ENCODE measurements at regions not wholly inside any gene's neighbourhood (a gene's known extent, or its start where the extent isn't known, plus 50 kb on each side); places are given as distances from the start of the nearest gene placed in this dataset.
A peak's percentile ranks its signal among the peaks of the same experiment; 100 is the strongest.

DNA sequence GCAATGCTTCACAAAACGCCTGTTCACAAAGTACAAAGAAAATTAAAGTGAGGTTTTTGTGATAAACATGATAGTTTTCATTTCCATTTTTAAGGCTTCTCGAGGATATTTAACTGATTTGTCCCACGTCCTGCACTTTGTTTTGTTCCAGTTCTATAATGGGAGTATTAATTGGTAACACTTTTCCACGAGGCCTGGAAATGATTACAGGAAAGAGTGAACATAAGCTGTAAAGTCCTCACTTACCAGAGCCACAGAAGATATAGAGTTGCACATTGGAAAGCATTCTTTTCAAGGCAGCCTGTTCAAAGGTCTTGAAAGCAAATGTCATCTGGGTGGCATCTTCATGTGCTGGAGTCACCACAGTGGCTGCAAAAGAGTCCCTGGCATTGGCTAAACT is 1236.6 kb downstream of the BCL11B start:
- TF ChIP-seq, protein P1, sequence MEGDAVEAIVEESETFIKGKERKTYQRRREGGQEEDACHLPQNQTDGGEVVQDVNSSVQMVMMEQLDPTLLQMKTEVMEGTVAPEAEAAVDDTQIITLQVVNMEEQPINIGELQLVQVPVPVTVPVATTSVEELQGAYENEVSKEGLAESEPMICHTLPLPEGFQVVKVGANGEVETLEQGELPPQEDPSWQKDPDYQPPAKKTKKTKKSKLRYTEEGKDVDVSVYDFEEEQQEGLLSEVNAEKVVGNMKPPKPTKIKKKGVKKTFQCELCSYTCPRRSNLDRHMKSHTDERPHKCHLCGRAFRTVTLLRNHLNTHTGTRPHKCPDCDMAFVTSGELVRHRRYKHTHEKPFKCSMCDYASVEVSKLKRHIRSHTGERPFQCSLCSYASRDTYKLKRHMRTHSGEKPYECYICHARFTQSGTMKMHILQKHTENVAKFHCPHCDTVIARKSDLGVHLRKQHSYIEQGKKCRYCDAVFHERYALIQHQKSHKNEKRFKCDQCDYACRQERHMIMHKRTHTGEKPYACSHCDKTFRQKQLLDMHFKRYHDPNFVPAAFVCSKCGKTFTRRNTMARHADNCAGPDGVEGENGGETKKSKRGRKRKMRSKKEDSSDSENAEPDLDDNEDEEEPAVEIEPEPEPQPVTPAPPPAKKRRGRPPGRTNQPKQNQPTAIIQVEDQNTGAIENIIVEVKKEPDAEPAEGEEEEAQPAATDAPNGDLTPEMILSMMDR (IDR thresholded peaks at IDR 0.05): no peak
- no peak for ATAC-seq (ENCODE audit: low FRiP score)
- DNase-seq (ENCODE audit: low spot score): no peak

DNA sequence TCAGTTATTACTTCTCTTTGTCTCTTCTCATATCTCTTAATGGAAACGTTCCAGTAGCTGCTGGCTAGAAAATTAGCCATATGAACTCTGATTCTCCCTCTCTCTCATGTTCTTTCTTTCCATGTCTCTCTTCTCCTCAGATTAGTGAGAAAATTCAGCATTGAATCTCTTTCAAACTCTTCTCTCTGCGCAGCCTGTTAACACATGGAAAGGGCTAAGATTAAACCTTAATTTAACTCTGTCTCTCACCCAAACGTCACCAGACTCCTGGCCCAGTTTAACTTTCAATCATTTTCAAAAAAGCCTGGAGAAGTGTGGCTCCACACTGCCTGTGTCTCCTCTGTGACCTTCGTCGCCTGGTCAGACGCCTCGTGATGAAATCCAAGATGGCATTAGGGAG is 1234.2 kb downstream of the BCL11B start:
- ATAC-seq (ENCODE audit: low FRiP score): no peak
- DNase-seq (ENCODE audit: low spot score): no peak
- TF ChIP-seq, protein P1 (IDR thresholded peaks at IDR 0.05): no peak

DNA sequence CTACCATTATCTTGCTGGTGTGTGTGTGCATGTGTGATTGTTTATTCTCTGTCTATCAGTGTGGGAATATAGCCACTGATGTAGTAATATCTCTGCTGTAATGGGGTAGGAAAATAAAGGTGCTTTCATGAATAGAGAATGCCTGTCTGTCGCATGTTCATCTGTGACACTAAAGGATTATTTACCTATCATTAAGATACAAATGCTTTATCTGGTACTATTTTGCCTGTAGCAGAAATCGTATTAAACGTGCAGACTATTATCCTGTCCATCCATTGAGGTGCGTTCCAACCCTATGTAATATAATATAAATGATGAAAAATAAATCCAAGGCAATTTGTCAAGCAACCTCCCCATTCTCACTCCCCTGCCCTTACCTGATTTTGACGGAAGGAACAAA is 1215.1 kb downstream of the BCL11B start:
- no peak for ATAC-seq (ENCODE audit: low FRiP score)
- no peak for DNase-seq (ENCODE audit: low spot score)
- TF ChIP-seq, protein P1 (IDR thresholded peaks at IDR 0.05): no peak

DNA sequence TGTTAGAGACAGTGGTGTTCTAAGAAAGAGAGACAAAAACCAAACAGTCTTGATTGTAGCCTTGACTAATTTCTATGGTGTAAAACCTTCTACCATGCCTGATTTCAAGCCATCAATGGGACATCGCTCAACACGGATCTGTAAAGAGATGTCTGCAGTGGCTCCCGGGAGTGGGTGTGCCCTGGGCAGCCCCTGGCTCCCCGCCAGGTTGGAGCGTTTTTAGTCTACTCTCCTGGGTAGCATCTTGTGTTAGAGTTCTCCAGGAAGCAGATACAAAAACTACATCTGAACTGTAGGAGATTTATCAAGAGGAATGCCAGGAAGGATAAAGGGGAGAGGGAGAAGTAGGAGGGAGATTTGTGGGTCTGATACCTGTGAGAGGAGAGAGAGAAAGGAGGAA is 1212.9 kb downstream of the BCL11B start:
- DNase-seq (ENCODE audit: low spot score) (no peak), ATAC-seq (ENCODE audit: low FRiP score) (no peak)
- TF ChIP-seq, protein P1 (IDR thresholded peaks at IDR 0.05): no peak

DNA sequence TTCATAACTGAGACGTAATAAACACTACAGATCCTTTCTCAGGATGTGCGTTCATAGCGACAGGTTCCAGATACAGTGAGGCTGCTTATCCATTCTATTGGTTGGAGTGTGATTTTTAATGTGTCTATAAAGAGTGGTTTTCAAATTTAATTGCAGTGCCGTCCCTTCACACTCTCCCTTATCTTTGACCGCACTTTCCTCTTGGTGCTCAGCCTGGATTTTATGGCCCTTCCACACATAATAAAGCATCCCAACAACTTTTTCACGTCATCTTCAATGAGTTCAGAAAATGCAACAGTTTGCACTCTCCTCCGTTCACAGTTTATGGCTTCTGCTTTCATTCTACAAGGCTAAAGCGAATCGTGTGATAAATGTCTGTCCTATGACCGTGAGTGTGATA is 1209.9 kb downstream of the BCL11B start:
- ATAC-seq (ENCODE audit: low FRiP score) (no peak), DNase-seq (ENCODE audit: low spot score) (no peak)
- TF ChIP-seq, protein P1 (IDR thresholded peaks at IDR 0.05): no peak

DNA sequence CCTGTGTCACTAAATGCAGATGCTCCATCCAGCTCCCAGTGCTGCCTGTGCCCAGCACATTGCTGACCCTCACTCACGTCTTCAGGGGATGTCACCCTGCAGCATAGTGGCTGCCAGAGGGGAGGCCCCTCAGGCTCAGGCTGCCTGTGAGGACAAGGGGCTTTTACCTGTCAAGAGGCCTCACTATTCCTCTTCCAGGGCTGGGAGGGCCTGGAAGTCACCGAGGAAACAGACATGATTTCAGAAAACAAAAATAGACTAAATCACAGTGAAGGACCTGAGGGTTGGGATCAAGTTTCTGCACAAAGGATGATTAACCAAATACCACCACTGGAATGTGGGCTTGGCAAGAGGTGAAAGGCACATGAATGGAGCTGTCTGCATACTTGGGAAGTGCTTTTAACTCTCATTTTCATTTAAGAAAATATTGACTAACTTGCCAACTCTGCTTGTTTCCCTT is 1202.3 kb downstream of the BCL11B start:
- DNase-seq (ENCODE audit: low spot score) (no peak), ATAC-seq (ENCODE audit: low FRiP score) (peak; percentile 37)
- TF ChIP-seq, protein P1 (IDR thresholded peaks at IDR 0.05): no peak

DNA sequence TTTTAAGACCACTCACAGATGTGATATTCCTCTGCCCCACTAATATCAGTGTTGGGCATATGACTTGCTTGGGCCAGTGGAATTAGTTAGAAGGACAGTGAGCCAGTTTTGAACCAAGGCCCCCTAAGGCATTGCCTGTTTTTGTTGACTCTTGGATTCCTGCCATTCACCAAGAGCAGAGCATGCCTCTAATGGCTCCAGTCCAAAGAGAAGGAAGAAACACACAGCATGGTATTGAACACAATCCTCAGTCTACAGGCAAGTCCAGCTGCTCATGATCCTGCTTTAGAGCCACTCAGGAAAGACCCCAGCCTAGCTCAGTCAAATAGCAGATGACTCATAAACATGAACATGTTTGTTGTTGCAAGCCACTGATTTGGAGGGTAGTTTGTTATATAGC is 1201.5 kb downstream of the BCL11B start:
- ATAC-seq (ENCODE audit: low FRiP score) (no peak), DNase-seq (ENCODE audit: low spot score) (no peak)
- TF ChIP-seq, protein P1 (IDR thresholded peaks at IDR 0.05): no peak

Measured in omental fat pad (tissue), 3 donors.